ENCODE measurements at regions not wholly inside any gene's neighbourhood (a gene's known extent, or its start where the extent isn't known, plus 50 kb on each side); places are given as distances from the start of the nearest gene placed in this dataset.

GRCh38 chr4:35125995-35126712 is 1118.2 kb downstream of the ARAP2 start:
- DNase-seq, result no peak

GRCh38 chr4:35138449-35138848 is 1105.9 kb downstream of the ARAP2 start:
- DNase-seq, result no peak

GRCh38 chr4:35147761-35148160 is 1096.6 kb downstream of the ARAP2 start:
- DNase-seq, result no peak

GRCh38 chr4:35151816-35152572 is 1092.3 kb downstream of the ARAP2 start:
- no peak for DNase-seq

- no peak for DNase-seq
Measured at GRCh38 chr4:35163168-35163567, 1081.1 kb downstream of the ARAP2 start.

GRCh38 chr4:35164063-35164462 is 1080.3 kb downstream of the ARAP2 start:
- DNase-seq, result no peak

GRCh38 chr4:35166466-35166865 is 1077.8 kb downstream of the ARAP2 start:
- DNase-seq, result no peak

GRCh38 chr4:35167385-35167784 is 1076.9 kb downstream of the ARAP2 start:
- DNase-seq, result no peak

- DNase-seq, result no peak
Measured at GRCh38 chr4:35175487-35175886, 1068.8 kb downstream of the ARAP2 start.

- no peak for DNase-seq
Measured at GRCh38 chr4:35175894-35176293, 1068.4 kb downstream of the ARAP2 start.

- DNase-seq, result no peak
Measured at GRCh38 chr4:35182451-35182850, 1061.9 kb downstream of the ARAP2 start.

GRCh38 chr4:35189988-35190613 is 1054.2 kb downstream of the ARAP2 start:
- no peak for DNase-seq

GRCh38 chr4:35201403-35201802 is 1042.9 kb downstream of the ARAP2 start:
- DNase-seq, result no peak

GRCh38 chr4:35216636-35217035 is 1027.7 kb downstream of the ARAP2 start:
- no peak for DNase-seq

- DNase-seq, result no peak
Measured at GRCh38 chr4:35217331-35217730, 1027.0 kb downstream of the ARAP2 start.

GRCh38 chr4:35228313-35228712 is 1016.0 kb downstream of the ARAP2 start:
- DNase-seq, result no peak

- DNase-seq, result no peak
Measured at GRCh38 chr4:35229021-35229420, 1015.3 kb downstream of the ARAP2 start.

GRCh38 chr4:35237924-35238323 is 1006.4 kb downstream of the ARAP2 start:
- DNase-seq, result no peak

GRCh38 chr4:35238793-35239192 is 1005.5 kb downstream of the ARAP2 start:
- DNase-seq, result no peak

- DNase-seq, result no peak
Measured at GRCh38 chr4:35246493-35246892, 997.8 kb downstream of the ARAP2 start.

GRCh38 chr4:35247047-35247446 is 997.3 kb downstream of the ARAP2 start:
- no peak for DNase-seq

GRCh38 chr4:35250331-35250730 is 994.0 kb downstream of the ARAP2 start:
- no peak for DNase-seq

- no peak for DNase-seq
Measured at GRCh38 chr4:35250761-35251160, 993.6 kb downstream of the ARAP2 start.

GRCh38 chr4:35252071-35252470 is 992.2 kb downstream of the ARAP2 start:
- no peak for DNase-seq

Measured in EL (cell line).